Glomerular endothelial cell (primary cell): ENCODE measurements at regions not wholly inside any gene's neighbourhood (a gene's known extent, or its start where the extent isn't known, plus 50 kb on each side); places are given as distances from the start of the nearest gene placed in this dataset.

Experiments
- DNase-seq: peaks from one replicate; pipeline ENCODE4 v3.0.0-alpha.2; 2011; ENCODE audit warnings: low read depth, low spot score; ENCODE audit errors: extremely low read depth

- no peak for DNase-seq
Observed at GRCh38 chr11:134516529-134516928, 104.5 kb upstream of the B3GAT1 start.

- DNase-seq = no peak
Observed at GRCh38 chr11:134515081-134515960, 103.3 kb upstream of the B3GAT1 start.

- no peak for DNase-seq
Observed at GRCh38 chr11:134514354-134514951, 102.4 kb upstream of the B3GAT1 start.

- no peak for DNase-seq
Observed at GRCh38 chr11:134513585-134514120, 101.6 kb upstream of the B3GAT1 start.

- DNase-seq = no peak
Observed at GRCh38 chr11:134512571-134513538, 100.8 kb upstream of the B3GAT1 start.

GRCh38 chr11:134512061-134512460 lies 100.0 kb upstream of the B3GAT1 start:
- DNase-seq = no peak

GRCh38 chr11:134511255-134511654 lies 99.2 kb upstream of the B3GAT1 start:
- DNase-seq = no peak

GRCh38 chr11:134510233-134511040 lies 98.4 kb upstream of the B3GAT1 start:
- no peak for DNase-seq

GRCh38 chr11:134509381-134510232 lies 97.6 kb upstream of the B3GAT1 start:
- peak; percentile 10 for DNase-seq

GRCh38 chr11:134508219-134508990 lies 96.4 kb upstream of the B3GAT1 start:
- no peak for DNase-seq

GRCh38 chr11:134506046-134506445 lies 94.0 kb upstream of the B3GAT1 start:
- DNase-seq = no peak

- no peak for DNase-seq
Observed at GRCh38 chr11:134505125-134505524, 93.1 kb upstream of the B3GAT1 start.

- DNase-seq = peak; percentile 56
Observed at GRCh38 chr11:134504146-134504905, 92.3 kb upstream of the B3GAT1 start.

- no peak for DNase-seq
Observed at GRCh38 chr11:134503596-134503995, 91.6 kb upstream of the B3GAT1 start.

- DNase-seq = no peak
Observed at GRCh38 chr11:134503100-134503499, 91.1 kb upstream of the B3GAT1 start.

- DNase-seq = no peak
Observed at GRCh38 chr11:134502153-134502550, 90.1 kb upstream of the B3GAT1 start.

- DNase-seq = no peak
Observed at GRCh38 chr11:134501406-134502152, 89.5 kb upstream of the B3GAT1 start.
